ENCODE measurements at regions not wholly inside any gene's neighbourhood (a gene's known extent, or its start where the extent isn't known, plus 50 kb on each side); places are given as distances from the start of the nearest gene placed in this dataset.

DNA sequence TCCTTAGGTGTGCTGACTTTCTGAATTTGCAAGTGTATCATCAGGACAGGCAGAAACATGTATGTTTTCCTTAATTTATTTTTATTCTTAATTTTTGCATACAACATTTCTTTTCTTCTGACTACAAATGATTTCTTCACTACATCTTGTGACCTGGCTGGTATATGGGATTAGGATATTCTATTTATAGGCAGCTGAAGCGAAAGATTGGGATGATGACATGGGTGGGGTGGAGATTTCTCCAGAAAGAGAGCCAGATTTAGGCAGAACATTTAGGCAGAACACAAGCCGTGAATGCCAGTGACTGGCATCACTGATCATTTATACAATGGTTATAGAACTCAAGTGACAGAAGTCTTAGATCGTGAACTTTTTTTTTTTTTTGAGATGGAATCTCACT is 256.7 kb downstream of the KLF6 start:
- Histone ChIP-seq H3K36me3 (no peaks in the 10 kb centered on the region), H3K27ac (peak overlapping the region; percentile 77), H3K27me3 (no peaks in the 10 kb centered on the region), H3K9me3 (no peaks in the 10 kb centered on the region), H3K4me1 (peaks cover 36% of the 10 kb centered on the region), H3K4me3 (no peak overlapping the region)
- TF ChIP-seq CTCF (IDR thresholded peaks at IDR 0.05), result no peak
- peak in 1 of 3 donors; percentile 13 for TF ChIP-seq POLR2AphosphoS5 (IDR thresholded peaks at IDR 0.05)
- WGBS, result 41% methylated on average over 3 of the region's 3 CpGs
- no peak for DNase-seq (ENCODE audit: low spot score in 2 of 2)

DNA sequence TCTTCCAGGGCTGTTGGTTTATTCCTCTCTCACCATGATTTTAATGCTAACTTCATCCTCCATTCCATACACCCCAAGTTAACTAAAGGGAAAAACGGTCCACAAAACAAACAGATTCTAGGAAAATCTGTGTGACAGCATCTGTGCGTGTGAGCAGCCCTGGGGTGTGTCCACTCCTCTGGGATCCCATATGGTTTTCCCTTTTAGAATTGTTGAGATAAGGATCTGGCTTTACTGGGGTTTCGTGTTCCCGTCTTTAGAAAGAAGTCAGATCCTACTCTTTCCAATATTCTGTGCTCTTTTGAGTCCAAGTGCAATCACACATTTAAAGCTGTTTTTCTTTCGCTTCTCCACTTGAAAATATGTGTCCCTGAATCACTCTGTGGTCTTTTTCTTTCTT is 257.1 kb downstream of the KLF6 start:
- H3K36me3 ChIP-seq, result no peaks in the 10 kb centered on the region
- H3K27ac ChIP-seq, result peak overlapping the region; percentile 77
- peaks cover 33% of the 10 kb centered on the region for H3K4me1 ChIP-seq
- TF ChIP-seq CTCF (IDR thresholded peaks at IDR 0.05) (no peak), POLR2AphosphoS5 (IDR thresholded peaks at IDR 0.05) (no peak), POLR2A (IDR thresholded peaks at IDR 0.05) (no peak), EP300 (IDR thresholded peaks at IDR 0.05) (no peak)
- 35% methylated on average over 5 of the region's 5 CpGs for WGBS
- no peak for DNase-seq (ENCODE audit: low spot score in 2 of 2)
- no peaks in the 10 kb centered on the region for H3K27me3 ChIP-seq
- no peaks in the 10 kb centered on the region for H3K9me3 ChIP-seq
- H3K4me3 ChIP-seq, result no peak overlapping the region

DNA sequence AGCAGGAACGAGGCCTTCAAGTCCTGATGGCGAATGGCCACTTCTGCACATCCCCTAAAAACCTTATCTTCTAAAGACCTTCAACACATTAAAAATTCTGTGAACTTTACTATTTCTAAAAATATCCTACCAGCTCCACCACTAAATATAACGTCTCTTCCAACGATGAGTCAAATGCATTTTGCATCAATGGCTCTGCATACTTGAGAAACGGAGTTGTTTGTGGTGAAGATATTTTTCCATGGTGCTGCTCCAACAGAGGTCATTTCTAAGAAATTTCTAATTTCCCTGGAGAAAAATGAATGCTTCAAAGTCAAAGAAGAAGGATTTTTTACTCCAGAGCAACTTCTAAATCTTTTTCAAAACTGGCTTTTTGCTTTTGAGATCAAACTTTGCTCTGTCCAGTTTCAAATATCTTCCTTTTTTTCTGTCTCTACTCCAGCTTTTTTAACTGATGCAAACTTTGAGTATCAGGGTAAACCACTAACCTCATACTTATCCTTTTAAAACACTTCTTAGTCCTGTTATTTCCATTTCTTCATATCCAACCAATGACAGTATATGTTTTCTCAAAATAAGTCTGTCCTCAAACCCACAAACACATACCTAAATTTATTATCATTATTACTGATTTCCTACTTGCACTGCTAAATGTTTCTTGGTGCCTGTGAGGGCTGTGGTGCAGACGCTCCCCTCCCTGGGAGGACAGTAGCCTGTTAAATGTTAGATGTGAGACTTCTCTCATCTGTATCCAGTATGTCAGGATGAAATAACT is 258.1 kb downstream of the KLF6 start:
- H3K9me3 ChIP-seq, result no peaks in the 10 kb centered on the region
- no peak for DNase-seq (ENCODE audit: low spot score in 2 of 2)
- H3K36me3 ChIP-seq, result no peaks in the 10 kb centered on the region
- H3K27ac ChIP-seq, result peak overlapping the region; percentile 77
- 60% methylated on average over 6 of the region's 6 CpGs for WGBS
- TF ChIP-seq POLR2A (IDR thresholded peaks at IDR 0.05) (no peak), POLR2AphosphoS5 (IDR thresholded peaks at IDR 0.05) (peak in 1 of 3 donors; percentile 33)
- peaks cover 33% of the 10 kb centered on the region for H3K4me1 ChIP-seq
- no peak overlapping the region for H3K4me3 ChIP-seq
- H3K27me3 ChIP-seq, result no peaks in the 10 kb centered on the region

- Histone ChIP-seq H3K4me1 (peaks cover 33% of the 10 kb centered on the region), H3K9me3 (no peaks in the 10 kb centered on the region), H3K27me3 (no peaks in the 10 kb centered on the region), H3K27ac (peak overlapping the region; percentile 77), H3K4me3 (no peak overlapping the region), H3K36me3 (no peaks in the 10 kb centered on the region)
- 53% methylated on average over 11 of the region's 11 CpGs for WGBS
- TF ChIP-seq POLR2AphosphoS5 (IDR thresholded peaks at IDR 0.05), result peak in 1 of 3 donors; percentile 19
- TF ChIP-seq CTCF (IDR thresholded peaks at IDR 0.05), result no peak
- TF ChIP-seq EP300 (IDR thresholded peaks at IDR 0.05), result no peak
- TF ChIP-seq POLR2A (IDR thresholded peaks at IDR 0.05), result no peak
- DNase-seq (ENCODE audit: low spot score in 2 of 2), result no peak
Observed at GRCh38 chr10:3525832-3526449, 259.1 kb downstream of the KLF6 start.

- Histone ChIP-seq H3K36me3 (no peaks in the 10 kb centered on the region), H3K4me3 (no peak overlapping the region), H3K4me1 (peaks cover 29% of the 10 kb centered on the region), H3K27ac (no peak overlapping the region), H3K27me3 (no peaks in the 10 kb centered on the region), H3K9me3 (no peaks in the 10 kb centered on the region)
- no peak for TF ChIP-seq EP300 (IDR thresholded peaks at IDR 0.05)
- WGBS, result 92% methylated on average over 7 of the region's 7 CpGs
- DNase-seq (ENCODE audit: low spot score in 2 of 2), result no peak
Observed at GRCh38 chr10:3524086-3524960, 260.7 kb downstream of the KLF6 start.

Measured in suprapubic skin (tissue), 4 donors.